IPS-20b (cell line): ENCODE measurements at regions not wholly inside any gene's neighbourhood (a gene's known extent, or its start where the extent isn't known, plus 50 kb on each side); places are given as distances from the start of the nearest gene placed in this dataset.

Source experiments
- H3K27ac ChIP-seq: one replicate; pipeline ENCODE4 v1.5.1; 2013; ENCODE audit warnings: low read length
- H3K27me3 ChIP-seq: 2 replicates; pipeline ENCODE4 v1.6.1; 2013; ENCODE audit warnings: mild to moderate bottlenecking, low read length, inconsistent platforms; ENCODE audit not compliant: insufficient read depth
- H3K36me3 ChIP-seq: 2 replicates; pipeline ENCODE4 v1.6.1; 2013; ENCODE audit warnings: low read depth, mild to moderate bottlenecking, inconsistent platforms, low read length, moderate library complexity; ENCODE audit not compliant: insufficient read depth
- H3K4me1 ChIP-seq: 2 replicates; pipeline ENCODE4 v1.6.1; 2013; ENCODE audit warnings: mild to moderate bottlenecking, control low read depth, inconsistent platforms, low read length, moderate library complexity; ENCODE audit not compliant: insufficient read depth
- H3K4me3 ChIP-seq: 2 replicates; pipeline ENCODE4 v1.5.1; 2013; ENCODE audit warnings: mild to moderate bottlenecking, low read length, inconsistent platforms
- H3K9ac ChIP-seq: 2 replicates; pipeline ENCODE4 v1.6.1; 2013; ENCODE audit warnings: low read depth, mild to moderate bottlenecking, inconsistent platforms, low read length, moderate library complexity
- H3K9me3 ChIP-seq: 2 replicates; pipeline ENCODE4 v1.6.1; 2013; ENCODE audit warnings: mild to moderate bottlenecking, low read depth, low read length, inconsistent platforms; ENCODE audit not compliant: insufficient read depth

- H3K9me3 ChIP-seq = no peaks in the 10 kb centered on the region
- H3K27me3 ChIP-seq = no peaks in the 10 kb centered on the region
- no peaks in the 10 kb centered on the region for H3K36me3 ChIP-seq
- no peaks in the 10 kb centered on the region for H3K4me1 ChIP-seq
- no peak overlapping the region for H3K9ac ChIP-seq
- no peak overlapping the region for H3K4me3 ChIP-seq
- H3K27ac ChIP-seq = no peak overlapping the region
These were observed 585.0 kb downstream of the NR4A2 start for GRCh38 chr2:155747531-155747930.

- Histone ChIP-seq H3K9ac (no peak overlapping the region), H3K27ac (no peak overlapping the region), H3K27me3 (no peaks in the 10 kb centered on the region), H3K9me3 (no peaks in the 10 kb centered on the region), H3K4me3 (no peak overlapping the region), H3K4me1 (peaks cover 25% of the 10 kb centered on the region), H3K36me3 (no peaks in the 10 kb centered on the region)
These were observed 599.2 kb downstream of the NR4A2 start for GRCh38 chr2:155733091-155733853.

GRCh38 chr2:155730804-155731203 lies 601.7 kb downstream of the NR4A2 start:
- Histone ChIP-seq H3K36me3 (no peaks in the 10 kb centered on the region), H3K4me1 (peaks cover 43% of the 10 kb centered on the region), H3K27ac (no peak overlapping the region), H3K9me3 (no peaks in the 10 kb centered on the region), H3K4me3 (no peak overlapping the region), H3K9ac (no peak overlapping the region), H3K27me3 (no peaks in the 10 kb centered on the region)

GRCh38 chr2:155727187-155727895 lies 605.2 kb downstream of the NR4A2 start:
- peak overlapping the region; percentile 93 for H3K27ac ChIP-seq
- H3K27me3 ChIP-seq = no peaks in the 10 kb centered on the region
- no peaks in the 10 kb centered on the region for H3K36me3 ChIP-seq
- H3K4me3 ChIP-seq = peak overlapping the region; percentile 65
- no peaks in the 10 kb centered on the region for H3K9me3 ChIP-seq
- H3K9ac ChIP-seq = peak overlapping the region; percentile 79; the same call in 1 of the 2 replicates
- H3K4me1 ChIP-seq = peaks cover 43% of the 10 kb centered on the region

- H3K9me3 ChIP-seq = no peaks in the 10 kb centered on the region
- H3K9ac ChIP-seq = no peak overlapping the region
- H3K27ac ChIP-seq = no peak overlapping the region
- peaks cover 9% of the 10 kb centered on the region for H3K4me1 ChIP-seq
- no peaks in the 10 kb centered on the region for H3K27me3 ChIP-seq
- H3K4me3 ChIP-seq = no peak overlapping the region
- no peaks in the 10 kb centered on the region for H3K36me3 ChIP-seq
These were observed 610.2 kb downstream of the NR4A2 start for GRCh38 chr2:155722290-155722689.

- Histone ChIP-seq H3K27me3 (no peaks in the 10 kb centered on the region), H3K4me3 (no peak overlapping the region), H3K36me3 (no peaks in the 10 kb centered on the region), H3K9ac (no peak overlapping the region), H3K4me1 (no peaks in the 10 kb centered on the region), H3K27ac (no peak overlapping the region), H3K9me3 (no peaks in the 10 kb centered on the region)
These were observed 616.8 kb downstream of the NR4A2 start for GRCh38 chr2:155715705-155716104.

GRCh38 chr2:155714983-155715382 lies 617.5 kb downstream of the NR4A2 start:
- Histone ChIP-seq H3K4me3 (no peak overlapping the region), H3K36me3 (no peaks in the 10 kb centered on the region), H3K4me1 (no peaks in the 10 kb centered on the region), H3K9ac (no peak overlapping the region), H3K27ac (no peak overlapping the region), H3K9me3 (no peaks in the 10 kb centered on the region), H3K27me3 (no peaks in the 10 kb centered on the region)

GRCh38 chr2:155708071-155708470 lies 624.5 kb downstream of the NR4A2 start:
- Histone ChIP-seq H3K9ac (no peak overlapping the region), H3K4me1 (no peaks in the 10 kb centered on the region), H3K4me3 (no peak overlapping the region), H3K27me3 (no peaks in the 10 kb centered on the region), H3K9me3 (no peaks in the 10 kb centered on the region), H3K27ac (no peak overlapping the region), H3K36me3 (no peaks in the 10 kb centered on the region)

GRCh38 chr2:155703917-155704316 lies 628.6 kb downstream of the NR4A2 start:
- Histone ChIP-seq H3K4me3 (no peak overlapping the region), H3K4me1 (no peaks in the 10 kb centered on the region), H3K27me3 (no peaks in the 10 kb centered on the region), H3K9ac (no peak overlapping the region), H3K36me3 (no peaks in the 10 kb centered on the region), H3K27ac (no peak overlapping the region), H3K9me3 (no peaks in the 10 kb centered on the region)

GRCh38 chr2:155703048-155703447 lies 629.5 kb downstream of the NR4A2 start:
- H3K9me3 ChIP-seq = no peaks in the 10 kb centered on the region
- no peaks in the 10 kb centered on the region for H3K4me1 ChIP-seq
- H3K4me3 ChIP-seq = no peak overlapping the region
- H3K27me3 ChIP-seq = no peaks in the 10 kb centered on the region
- no peaks in the 10 kb centered on the region for H3K36me3 ChIP-seq
- no peak overlapping the region for H3K27ac ChIP-seq
- no peak overlapping the region for H3K9ac ChIP-seq

- Histone ChIP-seq H3K4me3 (no peak overlapping the region), H3K36me3 (no peaks in the 10 kb centered on the region), H3K9me3 (no peaks in the 10 kb centered on the region), H3K9ac (no peak overlapping the region), H3K4me1 (no peaks in the 10 kb centered on the region), H3K27ac (no peak overlapping the region), H3K27me3 (no peaks in the 10 kb centered on the region)
These were observed 630.8 kb downstream of the NR4A2 start for GRCh38 chr2:155701721-155702120.

- no peak overlapping the region for H3K27ac ChIP-seq
- no peaks in the 10 kb centered on the region for H3K9me3 ChIP-seq
- no peak overlapping the region for H3K4me3 ChIP-seq
- H3K9ac ChIP-seq = no peak overlapping the region
- H3K36me3 ChIP-seq = no peaks in the 10 kb centered on the region
- no peaks in the 10 kb centered on the region for H3K27me3 ChIP-seq
- H3K4me1 ChIP-seq = no peaks in the 10 kb centered on the region
These were observed 636.0 kb downstream of the NR4A2 start for GRCh38 chr2:155696571-155696970.
